ENCODE measurements at regions not wholly inside any gene's neighbourhood (a gene's known extent, or its start where the extent isn't known, plus 50 kb on each side); places are given as distances from the start of the nearest gene placed in this dataset.

DNA sequence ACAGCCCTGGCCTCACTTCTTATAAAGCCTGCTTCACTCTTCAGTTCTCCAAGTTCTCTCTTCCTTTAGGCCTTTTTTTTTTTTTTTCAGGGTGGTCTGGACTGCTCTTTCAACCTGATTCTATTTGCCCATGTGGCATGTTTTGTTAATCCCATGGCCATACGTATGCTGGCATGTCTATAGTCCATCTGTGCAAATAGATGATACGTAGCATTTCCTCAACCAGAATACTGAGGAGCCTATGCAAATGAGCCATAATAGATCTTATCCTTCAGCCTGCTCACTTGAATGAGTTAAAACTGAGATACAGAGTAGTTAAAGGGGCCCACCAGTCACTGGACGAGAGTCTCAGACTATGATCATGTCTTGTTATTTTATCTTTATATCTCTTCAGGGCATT, 265.2 kb upstream of the CXCR4 start (continued):
- TF ChIP-seq, protein P1, sequence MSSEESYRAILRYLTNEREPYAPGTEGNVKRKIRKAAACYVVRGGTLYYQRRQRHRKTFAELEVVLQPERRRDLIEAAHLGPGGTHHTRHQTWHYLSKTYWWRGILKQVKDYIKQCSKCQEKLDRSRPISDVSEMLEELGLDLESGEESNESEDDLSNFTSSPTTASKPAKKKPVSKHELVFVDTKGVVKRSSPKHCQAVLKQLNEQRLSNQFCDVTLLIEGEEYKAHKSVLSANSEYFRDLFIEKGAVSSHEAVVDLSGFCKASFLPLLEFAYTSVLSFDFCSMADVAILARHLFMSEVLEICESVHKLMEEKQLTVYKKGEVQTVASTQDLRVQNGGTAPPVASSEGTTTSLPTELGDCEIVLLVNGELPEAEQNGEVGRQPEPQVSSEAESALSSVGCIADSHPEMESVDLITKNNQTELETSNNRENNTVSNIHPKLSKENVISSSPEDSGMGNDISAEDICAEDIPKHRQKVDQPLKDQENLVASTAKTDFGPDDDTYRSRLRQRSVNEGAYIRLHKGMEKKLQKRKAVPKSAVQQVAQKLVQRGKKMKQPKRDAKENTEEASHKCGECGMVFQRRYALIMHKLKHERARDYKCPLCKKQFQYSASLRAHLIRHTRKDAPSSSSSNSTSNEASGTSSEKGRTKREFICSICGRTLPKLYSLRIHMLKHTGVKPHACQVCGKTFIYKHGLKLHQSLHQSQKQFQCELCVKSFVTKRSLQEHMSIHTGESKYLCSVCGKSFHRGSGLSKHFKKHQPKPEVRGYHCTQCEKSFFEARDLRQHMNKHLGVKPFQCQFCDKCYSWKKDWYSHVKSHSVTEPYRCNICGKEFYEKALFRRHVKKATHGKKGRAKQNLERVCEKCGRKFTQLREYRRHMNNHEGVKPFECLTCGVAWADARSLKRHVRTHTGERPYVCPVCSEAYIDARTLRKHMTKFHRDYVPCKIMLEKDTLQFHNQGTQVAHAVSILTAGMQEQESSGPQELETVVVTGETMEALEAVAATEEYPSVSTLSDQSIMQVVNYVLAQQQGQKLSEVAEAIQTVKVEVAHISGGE (tag by site-specific recombination; conservative IDR thresholded peaks at IDR 0.05; ENCODE audit: low read depth) = no peak
- TF ChIP-seq ZNF404 (tag by site-specific recombination; IDR thresholded peaks at IDR 0.05) (no peak), ZFP3 (tag by site-specific recombination; IDR thresholded peaks at IDR 0.05; ENCODE audit: low read depth) (no peak), ZSCAN16 (tag by site-specific recombination; IDR thresholded peaks at IDR 0.05) (no peak), KLF8 (tag by site-specific recombination; IDR thresholded peaks at IDR 0.05) (no peak), ZNF623 (tag by site-specific recombination; IDR thresholded peaks at IDR 0.05) (no peak), SCRT1 (tag by site-specific recombination; IDR thresholded peaks at IDR 0.05; ENCODE audit: borderline replicate concordance) (no peak), ZBTB17 (tag by site-specific recombination; IDR thresholded peaks at IDR 0.05) (no peak), KLF7 (tag by site-specific recombination; IDR thresholded peaks at IDR 0.05; ENCODE audit: borderline replicate concordance) (no peak), ZNF335 (tag by site-specific recombination; conservative IDR thresholded peaks at IDR 0.05) (no peak)

DNA sequence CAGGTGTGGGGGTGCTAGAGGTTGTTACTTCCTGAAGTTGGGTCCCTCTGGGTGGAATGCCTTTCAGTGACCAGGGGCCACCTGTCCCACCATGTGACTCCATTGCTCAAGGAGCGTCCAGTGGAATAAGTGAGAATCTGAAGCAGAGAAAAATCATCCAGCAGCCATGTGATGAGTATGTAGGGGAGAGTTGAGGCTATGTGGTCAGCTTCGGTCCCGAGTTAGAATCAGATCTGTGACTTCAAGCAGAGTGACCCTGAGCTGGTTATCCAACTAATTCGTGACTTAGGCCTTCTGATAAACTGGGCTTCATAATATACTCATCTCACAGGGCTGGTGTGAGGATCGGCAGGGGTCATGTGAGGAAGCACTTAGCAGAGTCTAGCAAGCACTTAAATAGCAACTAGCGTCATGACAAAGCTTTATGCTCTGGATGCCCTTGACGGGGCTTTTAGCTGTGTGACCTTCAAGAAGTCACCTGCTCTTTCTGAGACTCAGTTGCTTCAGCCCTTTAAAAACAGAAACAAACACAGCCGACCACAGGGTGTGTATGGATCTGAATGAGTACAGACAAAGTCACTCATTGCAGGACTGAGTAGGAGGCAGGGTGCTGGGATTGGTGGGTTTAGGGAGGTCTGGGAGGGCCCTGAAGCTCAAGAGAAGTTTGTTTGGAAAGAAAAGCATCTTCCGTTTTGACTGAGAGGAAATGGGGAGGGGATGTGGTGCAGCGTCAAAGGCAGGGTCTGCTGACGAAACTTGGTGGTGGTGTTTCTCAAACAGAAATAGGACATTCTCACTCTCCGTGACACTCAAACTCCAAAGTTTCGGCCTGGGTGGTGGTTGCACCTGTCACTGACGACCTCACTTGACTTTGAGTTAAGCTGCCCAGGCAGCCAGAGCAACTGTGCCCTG, 264.0 kb upstream of the CXCR4 start:
- Histone ChIP-seq H3K4me3 (ENCODE audit: low read depth, low read length) (no peak overlapping the region), H3K36me3 (ENCODE audit: control insufficient read depth in 2 of 2, insufficient read depth in 1 of 2, low read length in 2 of 2) (no peaks in the 10 kb centered on the region), H3K4me1 (ENCODE audit: control insufficient read depth, insufficient read depth, low read length) (no peaks in the 10 kb centered on the region), H3K27ac (ENCODE audit: extremely low read depth, low read depth, low read length) (no peak overlapping the region), H3K9me3 (ENCODE audit: control insufficient read depth, insufficient read depth, low read depth, low read length) (no peaks in the 10 kb centered on the region)
- ChIA-PET CTCF (interaction anchor here (0.5 to 6.5 kb wide), 6 partner anchors 165 to 1644 kb away, joined by 3 to 65 read pairs (median 3); no protein-coding TSS in a partner anchor), POLR2A (no interaction called here)
- TF ChIP-seq, protein P2, sequence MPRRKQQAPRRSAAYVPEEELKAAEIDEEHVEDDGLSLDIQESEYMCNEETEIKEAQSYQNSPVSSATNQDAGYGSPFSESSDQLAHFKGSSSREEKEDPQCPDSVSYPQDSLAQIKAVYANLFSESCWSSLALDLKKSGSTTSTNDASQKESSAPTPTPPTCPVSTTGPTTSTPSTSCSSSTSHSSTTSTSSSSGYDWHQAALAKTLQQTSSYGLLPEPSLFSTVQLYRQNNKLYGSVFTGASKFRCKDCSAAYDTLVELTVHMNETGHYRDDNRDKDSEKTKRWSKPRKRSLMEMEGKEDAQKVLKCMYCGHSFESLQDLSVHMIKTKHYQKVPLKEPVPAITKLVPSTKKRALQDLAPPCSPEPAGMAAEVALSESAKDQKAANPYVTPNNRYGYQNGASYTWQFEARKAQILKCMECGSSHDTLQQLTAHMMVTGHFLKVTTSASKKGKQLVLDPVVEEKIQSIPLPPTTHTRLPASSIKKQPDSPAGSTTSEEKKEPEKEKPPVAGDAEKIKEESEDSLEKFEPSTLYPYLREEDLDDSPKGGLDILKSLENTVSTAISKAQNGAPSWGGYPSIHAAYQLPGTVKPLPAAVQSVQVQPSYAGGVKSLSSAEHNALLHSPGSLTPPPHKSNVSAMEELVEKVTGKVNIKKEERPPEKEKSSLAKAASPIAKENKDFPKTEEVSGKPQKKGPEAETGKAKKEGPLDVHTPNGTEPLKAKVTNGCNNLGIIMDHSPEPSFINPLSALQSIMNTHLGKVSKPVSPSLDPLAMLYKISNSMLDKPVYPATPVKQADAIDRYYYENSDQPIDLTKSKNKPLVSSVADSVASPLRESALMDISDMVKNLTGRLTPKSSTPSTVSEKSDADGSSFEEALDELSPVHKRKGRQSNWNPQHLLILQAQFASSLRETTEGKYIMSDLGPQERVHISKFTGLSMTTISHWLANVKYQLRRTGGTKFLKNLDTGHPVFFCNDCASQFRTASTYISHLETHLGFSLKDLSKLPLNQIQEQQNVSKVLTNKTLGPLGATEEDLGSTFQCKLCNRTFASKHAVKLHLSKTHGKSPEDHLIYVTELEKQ (tag by site-specific recombination; IDR thresholded peaks at IDR 0.05; ENCODE audit: borderline replicate concordance) = no peak
- TF ChIP-seq, protein P3, sequence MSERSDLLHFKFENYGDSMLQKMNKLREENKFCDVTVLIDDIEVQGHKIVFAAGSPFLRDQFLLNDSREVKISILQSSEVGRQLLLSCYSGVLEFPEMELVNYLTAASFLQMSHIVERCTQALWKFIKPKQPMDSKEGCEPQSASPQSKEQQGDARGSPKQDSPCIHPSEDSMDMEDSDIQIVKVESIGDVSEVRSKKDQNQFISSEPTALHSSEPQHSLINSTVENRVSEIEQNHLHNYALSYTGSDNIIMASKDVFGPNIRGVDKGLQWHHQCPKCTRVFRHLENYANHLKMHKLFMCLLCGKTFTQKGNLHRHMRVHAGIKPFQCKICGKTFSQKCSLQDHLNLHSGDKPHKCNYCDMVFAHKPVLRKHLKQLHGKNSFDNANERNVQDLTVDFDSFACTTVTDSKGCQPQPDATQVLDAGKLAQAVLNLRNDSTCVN (tag by site-specific recombination; optimal IDR thresholded peaks at IDR 0.05) = no peak
- TF ChIP-seq, protein P4, sequence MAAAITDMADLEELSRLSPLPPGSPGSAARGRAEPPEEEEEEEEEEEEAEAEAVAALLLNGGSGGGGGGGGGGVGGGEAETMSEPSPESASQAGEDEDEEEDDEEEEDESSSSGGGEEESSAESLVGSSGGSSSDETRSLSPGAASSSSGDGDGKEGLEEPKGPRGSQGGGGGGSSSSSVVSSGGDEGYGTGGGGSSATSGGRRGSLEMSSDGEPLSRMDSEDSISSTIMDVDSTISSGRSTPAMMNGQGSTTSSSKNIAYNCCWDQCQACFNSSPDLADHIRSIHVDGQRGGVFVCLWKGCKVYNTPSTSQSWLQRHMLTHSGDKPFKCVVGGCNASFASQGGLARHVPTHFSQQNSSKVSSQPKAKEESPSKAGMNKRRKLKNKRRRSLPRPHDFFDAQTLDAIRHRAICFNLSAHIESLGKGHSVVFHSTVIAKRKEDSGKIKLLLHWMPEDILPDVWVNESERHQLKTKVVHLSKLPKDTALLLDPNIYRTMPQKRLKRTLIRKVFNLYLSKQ (tag by site-specific recombination; IDR thresholded peaks at IDR 0.05; ENCODE audit: borderline replicate concordance) = no peak
